HG02870 (cell line): ENCODE measurements at regions not wholly inside any gene's neighbourhood (a gene's known extent, or its start where the extent isn't known, plus 50 kb on each side); places are given as distances from the start of the nearest gene placed in this dataset.
A peak's percentile ranks its signal among the peaks of the same experiment; 100 is the strongest.

Experiments
- ATAC-seq: cut with Tn5 transposase; IDR thresholded peaks from one replicate; pipeline ENCODE4 v1.9.1; 2021; ENCODE audit warnings: mild to moderate bottlenecking, moderate library complexity; ENCODE audit not compliant: unreplicated experiment

GRCh38 chr2:181766129-181766528 lies 85.8 kb upstream of the NEUROD1 start:
- ATAC-seq = no peak

GRCh38 chr2:181770150-181770549 lies 89.8 kb upstream of the NEUROD1 start:
- ATAC-seq = no peak

GRCh38 chr2:181771356-181771755 lies 91.0 kb upstream of the NEUROD1 start:
- ATAC-seq = no peak

- no peak for ATAC-seq
Observed at GRCh38 chr2:181772334-181772733, 92.0 kb upstream of the NEUROD1 start.

GRCh38 chr2:181772777-181773176 lies 92.5 kb upstream of the NEUROD1 start:
- ATAC-seq = no peak

- ATAC-seq = peak; percentile 72
Observed at GRCh38 chr2:181774685-181775084, 94.4 kb upstream of the NEUROD1 start.

GRCh38 chr2:181776336-181776735 lies 96.0 kb upstream of the NEUROD1 start:
- ATAC-seq = no peak

- ATAC-seq = no peak
Observed at GRCh38 chr2:181777734-181778133, 97.4 kb upstream of the NEUROD1 start.

- ATAC-seq = no peak
Observed at GRCh38 chr2:181778621-181779201, 98.4 kb upstream of the NEUROD1 start.

GRCh38 chr2:181779288-181780021 lies 99.1 kb upstream of the NEUROD1 start:
- no peak for ATAC-seq

GRCh38 chr2:181780047-181780651 lies 99.8 kb upstream of the NEUROD1 start:
- peak; percentile 47 for ATAC-seq

- no peak for ATAC-seq
Observed at GRCh38 chr2:181780657-181781056, 100.3 kb upstream of the NEUROD1 start.

- ATAC-seq = peak; percentile 38
Observed at GRCh38 chr2:181781078-181781786, 100.9 kb upstream of the NEUROD1 start.

GRCh38 chr2:181782660-181783059 lies 102.3 kb upstream of the NEUROD1 start:
- ATAC-seq = no peak

GRCh38 chr2:181784556-181784955 lies 104.2 kb upstream of the NEUROD1 start:
- ATAC-seq = no peak

GRCh38 chr2:181785691-181786344 lies 105.5 kb upstream of the NEUROD1 start:
- no peak for ATAC-seq

- no peak for ATAC-seq
Observed at GRCh38 chr2:181786371-181787228, 104.9 kb upstream of the ITPRID2 start.

- no peak for ATAC-seq
Observed at GRCh38 chr2:181787310-181788048, 104.1 kb upstream of the ITPRID2 start.

- ATAC-seq = no peak
Observed at GRCh38 chr2:181788897-181789555, 102.5 kb upstream of the ITPRID2 start.
